LoVo (cell line): ENCODE measurements at regions not wholly inside any gene's neighbourhood (a gene's known extent, or its start where the extent isn't known, plus 50 kb on each side); places are given as distances from the start of the nearest gene placed in this dataset.

Experiments used
- DNase-seq: peaks from one replicate; pipeline ENCODE4 v3.0.0-alpha.2; 2016; ENCODE audit warnings: low spot score

GRCh38 chrX:40313269-40313668 lies 215.5 kb upstream of the BCOR start:
- no peak for DNase-seq

GRCh38 chrX:40310447-40310846 lies 212.7 kb upstream of the BCOR start:
- no peak for DNase-seq

GRCh38 chrX:40310016-40310415 lies 212.3 kb upstream of the BCOR start:
- no peak for DNase-seq

DNA sequence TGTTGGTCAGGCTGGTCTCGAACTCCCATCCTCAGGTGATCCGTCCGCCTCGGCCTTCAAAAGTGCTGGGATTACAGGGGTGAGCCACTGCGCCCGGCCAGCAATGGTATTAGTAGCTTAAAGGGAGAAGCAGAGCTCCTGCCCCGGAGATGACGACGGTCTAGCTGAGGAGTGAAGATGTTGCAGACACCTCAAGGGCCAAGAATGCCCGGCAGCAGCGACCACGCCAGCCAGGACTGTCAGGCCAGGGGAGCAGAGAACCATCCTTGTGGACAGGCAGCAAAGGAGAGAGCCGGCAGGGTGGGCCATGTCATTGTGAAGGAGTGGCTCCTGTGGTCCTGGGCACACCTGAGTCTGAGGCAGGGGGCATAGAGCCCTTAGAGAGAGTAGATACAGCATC lies 210.1 kb upstream of the BCOR start:
- no peak for DNase-seq

- DNase-seq = no peak
Measured at GRCh38 chrX:40304115-40304514, 206.4 kb upstream of the BCOR start.

DNA sequence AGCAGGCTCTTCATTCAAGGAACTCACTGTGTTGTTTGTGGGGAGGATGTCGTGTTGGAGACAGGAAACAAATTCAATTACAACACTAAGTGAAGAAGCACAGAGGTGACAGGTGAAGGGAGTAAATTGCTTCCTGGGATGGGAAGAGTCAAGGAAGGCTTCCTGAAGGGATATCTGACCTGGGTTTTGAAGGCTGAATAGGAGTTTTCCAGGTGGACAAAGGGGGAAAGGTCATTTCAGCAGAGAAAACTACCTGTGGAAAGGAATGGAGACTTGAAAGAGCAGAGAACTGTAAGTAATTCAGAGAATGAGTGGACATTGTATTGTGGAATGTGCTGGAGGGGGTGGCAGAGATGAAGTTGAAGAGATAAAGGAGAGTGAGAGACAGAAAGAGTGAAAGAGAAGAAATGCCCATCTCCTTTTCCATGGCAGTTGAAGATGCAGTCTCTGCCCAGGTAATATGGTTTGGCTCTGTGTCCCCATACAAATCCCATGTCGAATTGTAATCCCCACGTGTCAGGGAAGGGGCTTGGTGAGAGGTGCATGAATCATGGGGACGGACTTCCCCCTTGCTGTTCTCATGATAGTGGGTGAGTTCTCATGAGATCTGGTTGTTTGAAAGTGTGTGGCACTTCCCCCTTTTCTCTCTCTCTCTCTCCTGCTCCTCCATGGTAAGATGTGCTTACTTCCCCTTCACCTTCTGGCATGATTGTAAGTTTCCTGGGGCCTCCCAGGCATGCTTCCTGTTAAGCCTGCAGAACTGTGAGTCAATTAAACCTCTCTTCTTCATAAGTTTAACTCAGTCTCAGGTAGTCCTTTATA lies 205.7 kb upstream of the BCOR start:
- no peak for DNase-seq

- DNase-seq = no peak
Measured at GRCh38 chrX:40300286-40300890, 202.6 kb upstream of the BCOR start.

GRCh38 chrX:40299641-40300046 lies 201.9 kb upstream of the BCOR start:
- DNase-seq = no peak

GRCh38 chrX:40298572-40299479 lies 201.1 kb upstream of the BCOR start:
- no peak for DNase-seq

GRCh38 chrX:40298069-40298468 lies 200.3 kb upstream of the BCOR start:
- no peak for DNase-seq

GRCh38 chrX:40291553-40291952 lies 193.8 kb upstream of the BCOR start:
- peak; percentile 1 for DNase-seq

- no peak for DNase-seq
Measured at GRCh38 chrX:40290517-40290916, 192.8 kb upstream of the BCOR start.

DNA sequence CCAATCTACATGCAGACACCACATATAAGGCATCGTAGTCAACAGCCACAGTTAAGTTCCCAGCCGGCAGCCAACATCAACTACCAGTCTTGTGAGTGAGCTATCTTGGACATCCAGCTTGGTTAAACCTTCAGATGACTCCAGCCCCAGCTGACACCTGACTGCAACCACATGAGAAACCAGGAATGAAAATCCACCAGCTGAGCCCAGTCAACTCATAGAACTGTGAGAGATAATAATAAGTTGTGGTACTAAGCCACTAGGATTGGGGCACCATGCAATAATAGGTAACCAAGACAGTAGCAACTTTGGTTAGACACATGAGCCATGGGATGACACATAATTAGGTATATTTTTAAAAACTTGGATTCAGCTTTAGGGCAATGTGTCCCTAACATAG lies 188.1 kb upstream of the BCOR start:
- no peak for DNase-seq

- no peak for DNase-seq
Measured at GRCh38 chrX:40284852-40285251, 187.1 kb upstream of the BCOR start.

DNA sequence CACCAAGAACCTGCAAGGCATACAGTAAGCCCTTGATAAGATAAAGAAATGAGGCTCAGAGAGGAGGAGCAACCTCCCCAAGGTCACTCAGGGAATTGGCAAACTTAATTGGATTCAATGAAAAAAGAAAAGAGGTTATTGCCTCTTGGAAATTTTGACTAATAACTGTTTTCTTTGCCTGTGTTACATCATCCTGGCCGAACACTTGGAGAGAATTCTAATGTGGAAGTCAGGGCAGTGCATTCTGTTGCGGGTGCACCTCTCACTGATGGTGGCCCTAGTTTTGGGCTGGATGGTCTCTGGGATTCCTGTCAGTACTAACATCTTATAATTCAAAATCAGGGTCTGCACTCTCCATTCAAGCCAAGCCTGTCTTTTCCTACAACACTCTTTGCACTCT lies 186.2 kb upstream of the BCOR start:
- DNase-seq = no peak

DNA sequence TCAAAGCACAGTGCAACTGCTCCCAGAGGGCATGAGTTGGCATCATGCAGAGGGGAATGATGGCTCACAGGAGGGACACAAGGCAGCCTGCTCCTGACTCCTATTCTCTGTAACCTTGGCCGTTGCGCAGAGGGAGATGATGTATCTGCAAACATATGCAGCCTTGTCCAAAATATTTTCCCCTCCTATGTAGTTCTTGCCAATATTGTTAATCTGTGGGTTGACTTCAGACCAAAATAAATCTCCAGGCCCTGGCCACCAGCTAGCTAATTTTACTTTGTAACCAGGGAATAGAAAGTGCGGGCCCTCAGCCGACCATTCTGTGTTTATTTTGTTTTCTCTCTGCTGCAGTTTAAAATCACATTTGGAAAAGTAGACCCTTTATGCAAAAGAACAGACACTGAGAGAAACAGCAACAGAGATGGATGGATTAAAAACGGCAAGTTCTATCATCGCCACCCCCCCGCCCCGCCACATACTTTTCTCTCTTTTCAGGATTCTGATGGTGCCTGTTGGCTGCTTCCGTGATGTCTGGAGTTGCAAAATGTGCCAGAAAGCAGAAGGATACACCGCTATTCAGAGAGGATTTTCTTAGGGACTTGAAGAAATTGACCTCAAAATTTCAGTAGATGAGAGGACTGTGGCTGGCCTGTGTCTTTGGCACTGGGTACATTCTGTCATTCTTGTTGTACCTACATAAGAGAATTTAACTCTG lies 185.3 kb upstream of the BCOR start:
- no peak for DNase-seq

DNA sequence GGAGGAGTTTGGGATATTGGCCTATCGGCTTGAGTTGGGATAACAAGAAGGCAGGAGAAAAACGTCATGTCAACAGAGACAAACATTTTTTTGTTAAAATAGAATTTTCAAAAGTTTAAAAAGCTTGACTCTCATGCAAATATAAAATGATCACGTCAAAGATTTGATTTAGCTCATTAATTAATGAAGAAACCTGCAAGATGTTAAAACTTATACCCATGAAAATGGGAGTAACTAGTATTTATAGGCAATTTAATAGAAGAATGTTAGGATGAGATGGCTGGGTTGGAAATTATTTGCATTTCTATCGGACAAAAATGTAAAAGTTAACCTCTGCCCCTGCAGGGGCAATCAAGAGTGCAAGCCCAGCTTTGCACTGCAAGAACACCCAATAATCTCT lies 184.6 kb upstream of the BCOR start:
- DNase-seq = no peak

GRCh38 chrX:40281336-40282005 lies 183.7 kb upstream of the BCOR start:
- no peak for DNase-seq

DNA sequence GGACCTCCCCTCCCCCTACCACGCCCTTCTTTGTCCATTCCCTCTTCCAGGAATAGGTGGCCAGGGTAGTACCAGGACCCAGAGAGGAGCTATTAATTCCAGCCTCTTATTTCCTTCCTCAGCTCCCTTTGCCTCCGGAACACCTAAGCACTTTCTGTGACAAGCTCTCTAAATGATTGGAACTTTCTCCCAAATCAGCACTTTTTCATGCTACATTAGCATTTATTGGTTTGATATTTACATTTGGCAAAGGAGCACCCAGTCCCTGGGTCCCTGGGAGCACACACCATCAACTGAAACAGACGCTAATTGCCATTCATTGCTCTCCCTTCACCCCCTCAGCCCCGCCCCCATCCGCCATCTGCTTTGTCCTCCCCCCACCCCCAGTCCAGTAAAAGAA lies 182.0 kb upstream of the BCOR start:
- DNase-seq = no peak

- no peak for DNase-seq
Measured at GRCh38 chrX:40279091-40279430, 181.3 kb upstream of the BCOR start.

GRCh38 chrX:40278340-40279090 lies 180.8 kb upstream of the BCOR start:
- DNase-seq = no peak
